ENCODE measurements at regions not wholly inside any gene's neighbourhood (a gene's known extent, or its start where the extent isn't known, plus 50 kb on each side); places are given as distances from the start of the nearest gene placed in this dataset.

- no peak for TF ChIP-seq POLR2A (IDR thresholded peaks at IDR 0.05; ENCODE audit: low read length)
- TF ChIP-seq GATA1 (IDR thresholded peaks at IDR 0.05; ENCODE audit: low read depth, low read length): no peak
These were observed 67.9 kb downstream of the KLHDC7A start for GRCh38 chr1:18548643-18549042.
